ENCODE measurements at regions not wholly inside any gene's neighbourhood (a gene's known extent, or its start where the extent isn't known, plus 50 kb on each side); places are given as distances from the start of the nearest gene placed in this dataset.
A peak's percentile ranks its signal among the peaks of the same experiment; 100 is the strongest.

- TF ChIP-seq POLR2AphosphoS5 (IDR thresholded peaks at IDR 0.05) = no peak
- TF ChIP-seq CTCF (IDR thresholded peaks at IDR 0.05) = no peak
- TF ChIP-seq POLR2A (IDR thresholded peaks at IDR 0.05) = no peak
- TF ChIP-seq EP300 (IDR thresholded peaks at IDR 0.05) = no peak
- Histone ChIP-seq H3K27me3 (no peaks in the 10 kb centered on the region), H3K9me3 (peaks cover 6% of the 10 kb centered on the region), H3K4me3 (no peak overlapping the region), H3K4me1 (no peaks in the 10 kb centered on the region), H3K27ac (no peak overlapping the region), H3K36me3 (no peaks in the 10 kb centered on the region)
- peak in 1 of 2 donors; percentile 74 for DNase-seq (ENCODE audit: low spot score in 2 of 2)
- WGBS = 91% methylated on average over 10 of the region's 33 CpGs
Measured at GRCh38 chr2:81984969-81985637, 1680.6 kb upstream of the LRRTM1 start.

DNA sequence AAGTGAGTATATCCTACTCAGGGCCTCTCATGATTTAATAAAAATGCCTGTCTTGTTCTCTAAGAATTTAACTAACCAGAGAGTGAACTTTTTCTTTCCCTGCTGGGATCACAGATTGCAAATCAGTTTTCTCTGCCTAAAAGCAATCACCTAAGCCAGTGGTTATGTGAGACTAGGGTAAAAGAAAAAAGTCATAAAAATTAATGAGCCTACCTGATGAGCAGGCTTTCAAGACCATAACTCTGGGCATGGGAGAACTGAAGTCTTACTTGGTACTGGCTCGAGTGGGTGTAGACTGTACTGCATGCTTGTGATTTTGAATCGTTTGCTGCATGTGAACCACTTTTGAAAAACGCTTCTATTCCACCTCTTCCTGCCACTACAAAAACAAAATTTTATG lies 1677.0 kb upstream of the LRRTM1 start:
- H3K36me3 ChIP-seq = no peaks in the 10 kb centered on the region
- no peak for DNase-seq (ENCODE audit: low spot score in 2 of 2)
- WGBS = 72% methylated on average over 3 of the region's 3 CpGs
- no peak overlapping the region for H3K27ac ChIP-seq
- TF ChIP-seq POLR2AphosphoS5 (IDR thresholded peaks at IDR 0.05) (no peak), POLR2A (IDR thresholded peaks at IDR 0.05) (no peak), CTCF (IDR thresholded peaks at IDR 0.05) (no peak), EP300 (IDR thresholded peaks at IDR 0.05) (no peak)
- no peaks in the 10 kb centered on the region for H3K27me3 ChIP-seq
- H3K9me3 ChIP-seq = peaks cover 6% of the 10 kb centered on the region
- no peak overlapping the region for H3K4me3 ChIP-seq
- no peaks in the 10 kb centered on the region for H3K4me1 ChIP-seq

- H3K27ac ChIP-seq = no peak overlapping the region
- no peak for DNase-seq (ENCODE audit: low spot score in 2 of 2)
- 62% methylated on average over 3 of the region's 3 CpGs for WGBS
- H3K4me1 ChIP-seq = no peaks in the 10 kb centered on the region
- no peak overlapping the region for H3K4me3 ChIP-seq
- H3K9me3 ChIP-seq = no peaks in the 10 kb centered on the region
- H3K36me3 ChIP-seq = no peaks in the 10 kb centered on the region
- TF ChIP-seq CTCF (IDR thresholded peaks at IDR 0.05) = no peak
- TF ChIP-seq POLR2A (IDR thresholded peaks at IDR 0.05) = no peak
- TF ChIP-seq POLR2AphosphoS5 (IDR thresholded peaks at IDR 0.05) = no peak
- TF ChIP-seq EP300 (IDR thresholded peaks at IDR 0.05) = no peak
- H3K27me3 ChIP-seq = no peaks in the 10 kb centered on the region
Measured at GRCh38 chr2:81979086-81979485, 1674.5 kb upstream of the LRRTM1 start.

DNA sequence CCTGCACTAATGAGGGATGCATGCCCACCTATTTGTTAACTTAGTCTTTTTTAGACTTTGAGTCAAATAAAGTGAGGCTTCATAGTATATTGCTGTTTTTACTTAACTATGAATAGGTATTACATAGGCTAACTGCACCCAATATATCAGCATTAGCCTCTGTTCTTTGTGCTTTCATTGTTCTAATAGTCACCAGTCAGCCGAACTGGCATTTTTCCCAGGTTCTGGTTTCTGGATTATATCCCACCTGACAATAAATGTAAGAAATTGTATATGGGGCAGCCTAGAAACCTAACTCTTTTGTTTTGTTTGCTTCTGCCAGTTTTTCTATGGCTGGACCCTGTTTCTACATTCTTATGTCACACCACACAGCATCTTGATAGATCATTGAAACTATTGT lies 1672.4 kb upstream of the LRRTM1 start:
- Histone ChIP-seq H3K27me3 (no peaks in the 10 kb centered on the region), H3K9me3 (peaks cover 3% of the 10 kb centered on the region), H3K36me3 (no peaks in the 10 kb centered on the region), H3K27ac (no peak overlapping the region), H3K4me1 (no peaks in the 10 kb centered on the region), H3K4me3 (no peak overlapping the region)
- 40% methylated on average over 1 of the region's 1 CpG for WGBS
- TF ChIP-seq CTCF (IDR thresholded peaks at IDR 0.05) (no peak), EP300 (IDR thresholded peaks at IDR 0.05) (no peak), POLR2AphosphoS5 (IDR thresholded peaks at IDR 0.05) (no peak), POLR2A (IDR thresholded peaks at IDR 0.05) (no peak)
- no peak for DNase-seq (ENCODE audit: low spot score in 2 of 2)

- TF ChIP-seq EP300 (IDR thresholded peaks at IDR 0.05) = no peak
- TF ChIP-seq POLR2AphosphoS5 (IDR thresholded peaks at IDR 0.05) = no peak
- no peak for TF ChIP-seq CTCF (IDR thresholded peaks at IDR 0.05)
- no peak for TF ChIP-seq POLR2A (IDR thresholded peaks at IDR 0.05)
- no peaks in the 10 kb centered on the region for H3K4me1 ChIP-seq
- H3K36me3 ChIP-seq = no peaks in the 10 kb centered on the region
- H3K9me3 ChIP-seq = peaks cover 3% of the 10 kb centered on the region
- no peak overlapping the region for H3K27ac ChIP-seq
- H3K4me3 ChIP-seq = no peak overlapping the region
- no peak for DNase-seq (ENCODE audit: low spot score in 2 of 2)
- H3K27me3 ChIP-seq = no peaks in the 10 kb centered on the region
- WGBS = 21% methylated on average over 1 of the region's 1 CpG
Measured at GRCh38 chr2:81974216-81974615, 1669.7 kb upstream of the LRRTM1 start.
